Colonic mucosa (tissue), 4 donors: ENCODE measurements at regions not wholly inside any gene's neighbourhood (a gene's known extent, or its start where the extent isn't known, plus 50 kb on each side); places are given as distances from the start of the nearest gene placed in this dataset.

Experiments used
- DNase-seq: peaks from one replicate; pipeline ENCODE4 v3.0.0-alpha.2; 2020
- H3K27ac ChIP-seq: fragments of 200-600 bp; one replicate; pipeline ENCODE4 v1.8.0; 2021
- H3K27me3 ChIP-seq: fragments of 200-600 bp; one replicate; pipeline ENCODE4 v1.8.0; 2021
- H3K36me3 ChIP-seq: fragments of 200-600 bp; one replicate; pipeline ENCODE4 v1.8.0; 2021
- H3K4me1 ChIP-seq: fragments of 200-600 bp; one replicate; pipeline ENCODE4 v1.8.0; 2021; ENCODE audit warnings: mild to moderate bottlenecking
- H3K4me3 ChIP-seq: fragments of 200-600 bp; one replicate; pipeline ENCODE4 v1.8.0; 2021
- H3K9ac ChIP-seq, 2 donors: one replicate each; pipeline ENCODE4 v1.7.0; 2013; ENCODE audit warnings: control low read depth in 2 of 2, low read depth in 2 of 2, low read length in 2 of 2
- H3K9me3 ChIP-seq: fragments of 200-600 bp; one replicate; pipeline ENCODE4 v1.8.0; 2021
- intact Hi-C: fragments of 100-400 bp; cut with DNase I; formaldehyde crosslinking; loops from one replicate; pipeline ENCODE4 v1.14.1; 2022
- TF ChIP-seq, protein P1 (sequence below): fragments of 200-600 bp; IDR thresholded peaks from one replicate; pipeline ENCODE4 v1.8.0; 2022; ENCODE audit warnings: antibody characterized with exemption, mild to moderate bottlenecking
- donor health status: healthy.
- donor health status: DM: no; HTN: no; CAD: no.
- donor health status: DM: no; HTN: no; CAD: no.

DNA sequence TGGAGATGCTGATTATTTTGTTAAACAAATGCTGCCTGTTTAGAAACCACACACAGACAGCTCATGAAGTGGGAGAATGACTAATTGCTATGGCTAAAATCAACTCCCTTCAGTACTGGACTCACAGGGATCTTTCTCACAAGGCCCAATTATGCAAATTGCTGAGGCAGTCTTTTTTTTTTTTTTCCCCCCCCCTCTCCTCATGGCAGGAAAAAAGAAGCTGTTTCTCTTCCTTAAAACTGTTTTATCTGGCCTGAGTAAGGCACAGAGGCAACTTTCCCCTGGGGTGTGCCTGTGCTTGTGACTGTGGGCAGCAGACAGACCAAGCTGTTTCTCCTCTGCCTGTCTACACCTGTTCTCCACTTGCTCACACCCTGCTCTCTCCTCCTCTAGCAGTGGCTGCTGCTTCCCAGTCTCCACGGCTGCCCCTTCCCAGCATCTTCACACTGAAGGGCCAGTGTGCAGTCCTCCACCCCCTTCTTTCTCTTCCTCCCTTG, 65.4 kb upstream of the STEAP1B start:
- Histone ChIP-seq H3K4me3 (no peak overlapping the region), H3K27ac (no peak overlapping the region), H3K36me3 (no peaks in the 10 kb centered on the region), H3K9me3 (no peaks in the 10 kb centered on the region), H3K4me1 (peaks cover 7% of the 10 kb centered on the region), H3K9ac (no peak overlapping the region), H3K27me3 (no peaks in the 10 kb centered on the region)
- intact Hi-C loops = no loop called here
- TF ChIP-seq, protein P1, sequence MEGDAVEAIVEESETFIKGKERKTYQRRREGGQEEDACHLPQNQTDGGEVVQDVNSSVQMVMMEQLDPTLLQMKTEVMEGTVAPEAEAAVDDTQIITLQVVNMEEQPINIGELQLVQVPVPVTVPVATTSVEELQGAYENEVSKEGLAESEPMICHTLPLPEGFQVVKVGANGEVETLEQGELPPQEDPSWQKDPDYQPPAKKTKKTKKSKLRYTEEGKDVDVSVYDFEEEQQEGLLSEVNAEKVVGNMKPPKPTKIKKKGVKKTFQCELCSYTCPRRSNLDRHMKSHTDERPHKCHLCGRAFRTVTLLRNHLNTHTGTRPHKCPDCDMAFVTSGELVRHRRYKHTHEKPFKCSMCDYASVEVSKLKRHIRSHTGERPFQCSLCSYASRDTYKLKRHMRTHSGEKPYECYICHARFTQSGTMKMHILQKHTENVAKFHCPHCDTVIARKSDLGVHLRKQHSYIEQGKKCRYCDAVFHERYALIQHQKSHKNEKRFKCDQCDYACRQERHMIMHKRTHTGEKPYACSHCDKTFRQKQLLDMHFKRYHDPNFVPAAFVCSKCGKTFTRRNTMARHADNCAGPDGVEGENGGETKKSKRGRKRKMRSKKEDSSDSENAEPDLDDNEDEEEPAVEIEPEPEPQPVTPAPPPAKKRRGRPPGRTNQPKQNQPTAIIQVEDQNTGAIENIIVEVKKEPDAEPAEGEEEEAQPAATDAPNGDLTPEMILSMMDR = no peak
- no peak for DNase-seq

DNA sequence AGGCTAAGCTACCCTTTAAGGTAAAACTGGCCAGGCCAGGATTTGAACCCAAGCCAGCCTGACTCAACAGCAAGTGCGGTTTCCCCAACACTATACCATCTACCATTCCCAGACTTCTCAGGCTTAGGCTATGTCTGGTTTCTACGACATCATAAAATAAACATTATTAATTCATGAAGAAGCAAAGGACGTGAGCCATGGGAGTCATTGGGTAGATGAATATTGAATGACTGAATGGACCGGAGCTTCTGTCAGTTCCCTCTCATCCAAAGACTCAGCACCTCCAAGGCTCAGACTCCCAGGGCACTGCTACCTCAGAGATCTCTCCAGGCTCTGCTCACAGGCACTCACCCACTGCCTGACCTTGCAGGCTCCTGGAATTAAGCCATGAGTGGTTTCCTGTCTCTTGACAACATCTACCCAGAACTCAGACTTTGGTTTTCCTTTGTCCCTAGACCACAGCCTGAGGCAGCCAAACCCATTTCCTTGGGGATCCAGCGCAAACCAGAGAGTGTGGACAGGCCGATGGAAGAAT, 64.6 kb upstream of the STEAP1B start:
- TF ChIP-seq, protein P1 = no peak
- no peaks in the 10 kb centered on the region for H3K27me3 ChIP-seq
- no peak overlapping the region for H3K9ac ChIP-seq
- H3K9me3 ChIP-seq = no peaks in the 10 kb centered on the region
- no peaks in the 10 kb centered on the region for H3K36me3 ChIP-seq
- H3K4me1 ChIP-seq = peaks cover 7% of the 10 kb centered on the region
- H3K27ac ChIP-seq = no peak overlapping the region
- no peak for DNase-seq
- intact Hi-C loops = loop anchor here (5.0 kb wide), 1 partner anchor 163 kb away; the partner anchor contains the start of gene IL6
- H3K4me3 ChIP-seq = no peak overlapping the region

DNA sequence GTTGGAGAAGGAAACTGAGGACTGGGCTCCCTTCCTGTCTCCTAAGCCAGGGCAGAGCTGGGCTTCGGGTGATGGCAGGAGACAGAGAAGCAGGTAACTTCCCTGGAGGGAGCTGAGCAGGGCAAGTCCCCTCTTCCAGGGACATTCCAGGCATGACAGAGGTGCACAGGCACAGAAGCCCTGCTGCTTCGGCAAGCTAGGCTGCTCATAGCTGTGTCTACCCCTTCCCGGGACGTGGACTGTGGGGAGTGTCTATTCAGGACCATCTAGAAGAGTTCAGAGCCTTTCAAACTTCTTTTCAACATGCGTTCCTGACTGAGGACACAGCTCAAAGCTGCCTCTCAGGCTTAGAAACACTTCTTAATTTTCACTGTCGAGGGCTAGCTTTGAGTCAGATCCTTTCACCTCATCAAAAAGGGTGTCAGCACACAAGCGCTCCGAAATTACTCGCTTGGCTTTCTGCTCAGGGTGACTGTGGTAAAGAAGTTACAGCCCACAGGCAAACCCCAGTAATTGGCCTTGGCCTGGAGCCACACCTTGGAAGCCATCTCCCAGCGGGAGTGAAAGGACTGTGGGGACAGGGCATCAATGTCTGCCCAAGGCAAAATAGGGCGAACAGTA, 63.7 kb upstream of the STEAP1B start:
- TF ChIP-seq, protein P1 = no peak
- no peak overlapping the region for H3K27ac ChIP-seq
- DNase-seq = no peak

DNA sequence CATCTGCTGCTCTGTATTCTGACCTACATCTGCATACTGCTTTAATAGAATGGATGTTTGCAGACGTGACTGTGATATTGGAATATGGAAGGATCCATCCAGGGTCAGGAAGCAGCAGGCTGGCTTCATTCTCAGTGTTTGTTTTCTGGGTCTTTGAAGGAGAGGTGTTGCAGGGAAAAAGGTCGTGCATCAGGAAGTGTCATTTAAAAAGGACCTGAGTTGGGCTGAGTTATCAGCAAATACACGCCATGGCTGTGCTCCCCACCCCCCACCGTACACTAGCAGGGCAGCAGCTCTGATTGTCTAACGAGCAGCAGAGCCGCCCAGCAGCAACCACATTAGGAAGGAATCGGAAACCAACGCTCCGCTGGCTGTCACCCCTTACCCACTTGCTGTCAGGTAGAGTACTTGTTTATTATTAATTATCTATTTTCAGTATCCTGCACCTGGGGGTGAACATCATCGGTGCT, 63.1 kb upstream of the STEAP1B start:
- TF ChIP-seq, protein P1 = no peak
- H3K36me3 ChIP-seq = no peaks in the 10 kb centered on the region

More for the DNA sequence above, 63.7 kb upstream of the STEAP1B start:
- H3K9ac ChIP-seq = no peak overlapping the region
- no peaks in the 10 kb centered on the region for H3K27me3 ChIP-seq
- intact Hi-C loops = loop anchor here (5.0 kb wide), 1 partner anchor 164 kb away; the partner anchor contains the start of gene IL6
- peaks cover 7% of the 10 kb centered on the region for H3K4me1 ChIP-seq
- no peaks in the 10 kb centered on the region for H3K9me3 ChIP-seq
- H3K36me3 ChIP-seq = no peaks in the 10 kb centered on the region
- H3K4me3 ChIP-seq = no peak overlapping the region

DNA sequence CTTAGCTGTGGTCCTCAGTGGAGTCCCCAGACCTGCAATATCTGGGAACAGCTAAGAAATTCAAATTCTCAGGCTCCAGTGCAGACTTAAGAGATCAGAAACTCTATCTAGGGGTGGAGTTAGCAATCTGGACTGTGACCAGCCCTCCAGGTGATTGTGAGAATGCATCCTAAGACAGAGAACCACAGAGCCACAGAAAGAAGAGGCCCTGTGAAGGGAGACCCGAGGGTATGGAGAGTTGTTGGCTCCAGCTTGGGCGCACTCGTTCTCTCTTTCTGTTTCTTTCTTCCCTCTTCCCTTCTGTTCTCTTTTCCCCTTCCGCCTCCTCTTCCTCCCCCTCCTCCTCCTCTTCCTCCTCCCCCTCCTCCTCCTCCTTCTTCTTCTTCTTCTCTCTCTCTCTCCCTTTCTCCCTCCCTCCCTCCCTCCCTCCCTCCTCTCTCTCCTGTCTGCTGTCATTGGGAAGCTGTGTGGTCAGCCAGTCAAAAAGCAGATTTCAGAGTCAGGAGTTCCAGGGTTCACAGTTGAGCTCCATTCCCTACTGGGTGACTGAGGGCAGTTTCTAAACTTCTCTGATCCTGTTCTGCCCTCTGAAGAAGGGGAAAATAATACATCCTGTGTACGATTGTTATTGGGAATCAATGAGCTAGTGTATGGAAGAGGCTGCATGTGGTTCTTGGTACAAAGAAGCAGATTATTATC, 62.1 kb upstream of the STEAP1B start:
- TF ChIP-seq, protein P1 = no peak
- DNase-seq = no peak
- intact Hi-C loops = loop anchor here (2.0 to 5.0 kb wide), 2 partner anchors 165 to 221 kb away; partner anchors contain the start of gene IL6
- H3K9me3 ChIP-seq = no peaks in the 10 kb centered on the region
- no peak overlapping the region for H3K27ac ChIP-seq
- no peaks in the 10 kb centered on the region for H3K36me3 ChIP-seq
- H3K27me3 ChIP-seq = no peaks in the 10 kb centered on the region
- peaks cover 7% of the 10 kb centered on the region for H3K4me1 ChIP-seq
- no peak overlapping the region for H3K4me3 ChIP-seq
- no peak overlapping the region for H3K9ac ChIP-seq

More for the DNA sequence above, 63.1 kb upstream of the STEAP1B start:
- Histone ChIP-seq H3K4me1 (peaks cover 7% of the 10 kb centered on the region), H3K27ac (no peak overlapping the region), H3K9me3 (no peaks in the 10 kb centered on the region), H3K4me3 (no peak overlapping the region), H3K9ac (no peak overlapping the region), H3K27me3 (no peaks in the 10 kb centered on the region)
- DNase-seq = no peak
- intact Hi-C loops = loop anchor here (5.0 kb wide), 1 partner anchor 164 kb away; the partner anchor contains the start of gene IL6
